ENCODE measurements at regions not wholly inside any gene's neighbourhood (a gene's known extent, or its start where the extent isn't known, plus 50 kb on each side); places are given as distances from the start of the nearest gene placed in this dataset.

DNA sequence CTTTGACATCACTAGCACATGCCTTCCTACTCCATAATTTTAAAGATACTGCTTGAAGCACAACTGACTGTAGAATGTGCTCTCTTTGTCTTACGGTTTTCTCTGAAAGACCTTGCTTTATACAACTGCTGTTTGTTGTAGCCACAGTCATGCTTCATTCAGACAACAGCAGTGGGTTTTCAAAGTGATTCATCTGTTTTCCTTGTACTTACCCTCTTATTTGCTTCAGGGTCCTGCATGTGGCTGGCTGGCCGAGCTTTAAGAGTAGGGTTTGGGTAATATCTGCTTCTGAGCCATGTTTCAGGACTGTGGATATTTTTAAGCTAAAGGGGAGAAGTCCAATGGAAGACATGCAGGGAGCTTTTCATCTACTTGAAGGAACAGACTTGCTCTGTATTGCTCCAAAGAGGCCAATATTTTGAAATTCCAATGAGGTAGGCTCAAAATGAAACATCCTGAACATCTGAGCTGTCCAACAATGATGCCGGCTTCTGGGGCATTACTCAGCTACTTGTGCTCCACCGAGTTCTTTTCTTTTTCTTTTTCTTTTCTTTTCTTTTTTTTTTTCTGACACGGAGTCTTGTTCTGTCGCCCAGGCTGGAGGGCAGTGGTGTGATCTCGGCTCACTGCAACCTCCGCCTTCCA, 160.2 kb upstream of the SGK1 start:
- no peaks in the 10 kb centered on the region for H3K27me3 ChIP-seq (ENCODE audit: control insufficient read depth in 2 of 2, insufficient read depth in 2 of 2, low read length in 2 of 2)
- no peaks in the 10 kb centered on the region for H3K9me3 ChIP-seq (replicated peaks; ENCODE audit: control insufficient read depth, insufficient read depth, low read length)
- DNase-seq (ENCODE audit: low read depth, low spot score): no peak
- intact Hi-C loops (cut with micrococcal nuclease) (no loop called here), dilution Hi-C loops (cut with MboI; ENCODE audit: extremely low pct_ligation_motif_present, low sequenced_read_pairs) (no loop called here)
- ChIA-PET CTCF (interaction anchor here (0.8 kb wide), 1 partner anchor 345 kb away, joined by 3 read pairs; no protein-coding TSS in a partner anchor), POLR2A (no interaction called here)
- no peak overlapping the region for H2AFZ ChIP-seq (ENCODE audit: low read depth, low read length)
- H3K4me1 ChIP-seq (ENCODE audit: control insufficient read depth, extremely low read depth, insufficient read depth, low read length): peaks cover 4% of the 10 kb centered on the region
- BruUV-seq (replicated peaks): no TSS peak
- no peak overlapping the region for H3K9ac ChIP-seq (replicated peaks; ENCODE audit: extremely low read depth, insufficient read depth, low read length)
- peak; percentile 59 for FAIRE-seq
- no peak overlapping the region for H3K27ac ChIP-seq (ENCODE audit: insufficient read depth, low read depth, low read length)
- no peaks in the 10 kb centered on the region for H3K9me1 ChIP-seq (replicated peaks; ENCODE audit: control insufficient read depth, extremely low read depth, insufficient read depth, low read length)
- H4K20me1 ChIP-seq (replicated peaks; ENCODE audit: control insufficient read depth, extremely low read depth, insufficient read depth, low read length): no peaks in the 10 kb centered on the region
- H3K79me2 ChIP-seq (ENCODE audit: control insufficient read depth, insufficient read depth, low read length): no peaks in the 10 kb centered on the region
- H3K4me2 ChIP-seq (ENCODE audit: insufficient read depth, low read length): no peak overlapping the region
- no peaks in the 10 kb centered on the region for H3K36me3 ChIP-seq (ENCODE audit: control insufficient read depth in 2 of 2, extremely low read depth in 1 of 2, insufficient read depth in 2 of 2, low read length in 2 of 2)
- H3K4me3 ChIP-seq (replicated peaks in 1 of 3; ENCODE audit: insufficient read depth in 1 of 3, low read depth in 1 of 3, low read length in 3 of 3): no peak overlapping the region
- TF ChIP-seq POLR2AphosphoS5 (IDR thresholded peaks at IDR 0.05; ENCODE audit: insufficient read depth, low read depth, low read length): no peak
- no peak for TF ChIP-seq EZH2 (IDR thresholded peaks at IDR 0.05; ENCODE audit: borderline replicate concordance, low read depth, low read length, severe bottlenecking)
- TF ChIP-seq, protein P1, sequence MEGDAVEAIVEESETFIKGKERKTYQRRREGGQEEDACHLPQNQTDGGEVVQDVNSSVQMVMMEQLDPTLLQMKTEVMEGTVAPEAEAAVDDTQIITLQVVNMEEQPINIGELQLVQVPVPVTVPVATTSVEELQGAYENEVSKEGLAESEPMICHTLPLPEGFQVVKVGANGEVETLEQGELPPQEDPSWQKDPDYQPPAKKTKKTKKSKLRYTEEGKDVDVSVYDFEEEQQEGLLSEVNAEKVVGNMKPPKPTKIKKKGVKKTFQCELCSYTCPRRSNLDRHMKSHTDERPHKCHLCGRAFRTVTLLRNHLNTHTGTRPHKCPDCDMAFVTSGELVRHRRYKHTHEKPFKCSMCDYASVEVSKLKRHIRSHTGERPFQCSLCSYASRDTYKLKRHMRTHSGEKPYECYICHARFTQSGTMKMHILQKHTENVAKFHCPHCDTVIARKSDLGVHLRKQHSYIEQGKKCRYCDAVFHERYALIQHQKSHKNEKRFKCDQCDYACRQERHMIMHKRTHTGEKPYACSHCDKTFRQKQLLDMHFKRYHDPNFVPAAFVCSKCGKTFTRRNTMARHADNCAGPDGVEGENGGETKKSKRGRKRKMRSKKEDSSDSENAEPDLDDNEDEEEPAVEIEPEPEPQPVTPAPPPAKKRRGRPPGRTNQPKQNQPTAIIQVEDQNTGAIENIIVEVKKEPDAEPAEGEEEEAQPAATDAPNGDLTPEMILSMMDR (IDR thresholded peaks at IDR 0.05; ENCODE audit: extremely low read depth in 1 of 2, insufficient read depth in 1 of 2, low read depth in 1 of 2, low read length in 2 of 2): no peak
- TF ChIP-seq, protein P2, sequence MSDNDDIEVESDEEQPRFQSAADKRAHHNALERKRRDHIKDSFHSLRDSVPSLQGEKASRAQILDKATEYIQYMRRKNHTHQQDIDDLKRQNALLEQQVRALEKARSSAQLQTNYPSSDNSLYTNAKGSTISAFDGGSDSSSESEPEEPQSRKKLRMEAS (IDR thresholded peaks at IDR 0.05; ENCODE audit: insufficient read depth, insufficient read length): no peak
- no peak for TF ChIP-seq JUN (IDR thresholded peaks at IDR 0.05; ENCODE audit: borderline replicate concordance, insufficient read depth, insufficient read length, low read depth)
- TF ChIP-seq POLR2A (IDR thresholded peaks at IDR 0.05; ENCODE audit: low read depth, low read length): no peak
- TF ChIP-seq GATA2 (IDR thresholded peaks at IDR 0.05; ENCODE audit: insufficient read depth, insufficient read length, low read depth, low read length): no peak
- TF ChIP-seq FOS (IDR thresholded peaks at IDR 0.05; ENCODE audit: borderline replicate concordance, insufficient read depth, low read length): no peak
- no peak for TF ChIP-seq MYC (IDR thresholded peaks at IDR 0.05; ENCODE audit: low read depth, low read length)

All from endothelial cell of umbilical vein (primary cell).